ENCODE measurements at regions not wholly inside any gene's neighbourhood (a gene's known extent, or its start where the extent isn't known, plus 50 kb on each side); places are given as distances from the start of the nearest gene placed in this dataset.
"Not testable (repeated sequence)": the region's sequence is repeated elsewhere in the genome, so short reads cannot be mapped to it uniquely, and the experiment has no call there.

DNA sequence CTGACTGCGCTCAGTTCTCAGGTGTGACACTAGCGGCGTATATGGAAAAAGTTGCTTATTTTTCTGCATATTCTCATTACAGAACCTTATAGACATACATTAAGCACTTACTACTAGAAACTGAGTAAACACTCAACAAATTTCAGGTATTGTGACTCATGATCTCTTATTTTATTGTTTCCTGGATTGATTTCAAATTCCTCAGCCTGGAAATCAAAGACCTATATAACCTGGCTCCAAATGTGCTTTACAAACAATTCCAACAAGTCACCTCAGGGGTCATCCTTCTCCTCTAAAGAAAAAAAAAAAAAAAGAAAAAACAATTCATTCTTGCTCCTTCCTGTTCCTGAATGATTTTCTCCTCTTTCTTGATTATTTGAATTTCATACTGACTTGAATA, 152.3 kb downstream of the ADAM29 start:
- CTCF ChIA-PET = no interaction called here
- no peak for TF ChIP-seq FOXK2 (IDR thresholded peaks at IDR 0.05)
- TF ChIP-seq LEF1 (IDR thresholded peaks at IDR 0.05; ENCODE audit: borderline replicate concordance) = no peak
- no peak for TF ChIP-seq SP1 (IDR thresholded peaks at IDR 0.05)
- TF ChIP-seq FOXM1 (IDR thresholded peaks at IDR 0.05; ENCODE audit: borderline replicate concordance) = no peak
- DNase-seq (ENCODE audit: extremely low spot score) = no peak
- POLR2A ChIA-PET = no interaction called here

DNA sequence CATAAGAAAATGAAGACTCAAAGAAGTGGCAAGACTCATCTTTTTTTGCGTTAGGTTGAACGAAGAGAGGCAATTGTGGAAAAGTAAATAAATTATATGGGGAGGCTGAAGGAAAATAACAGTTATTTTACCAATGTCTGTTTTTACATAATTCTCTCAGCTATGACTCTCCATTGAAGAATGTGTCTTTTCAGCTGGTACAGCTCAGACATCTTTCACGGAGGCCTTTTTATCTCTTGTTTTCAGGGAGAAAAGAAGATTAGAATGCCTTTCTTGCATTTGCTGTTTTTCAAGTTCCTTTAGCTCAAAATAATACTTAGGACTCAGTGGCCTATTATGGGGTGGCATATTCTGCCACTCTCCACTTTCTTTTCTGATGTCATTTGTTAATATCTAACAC, 153.0 kb downstream of the ADAM29 start:
- ChIA-PET POLR2A (no interaction called here), CTCF (no interaction called here)
- no peak for DNase-seq (ENCODE audit: extremely low spot score)
- TF ChIP-seq HDGF (IDR thresholded peaks at IDR 0.05; ENCODE audit: borderline replicate concordance) (no peak), FOXK2 (IDR thresholded peaks at IDR 0.05) (no peak), SP1 (IDR thresholded peaks at IDR 0.05) (no peak), CTBP1 (IDR thresholded peaks at IDR 0.05; ENCODE audit: borderline replicate concordance) (no peak), NFRKB (IDR thresholded peaks at IDR 0.05) (no peak), L3MBTL2 (conservative IDR thresholded peaks at IDR 0.05) (no peak), BHLHE40 (IDR thresholded peaks at IDR 0.05; ENCODE audit: borderline replicate concordance) (no peak), ELF4 (IDR thresholded peaks at IDR 0.05) (no peak), TARDBP (IDR thresholded peaks at IDR 0.05) (no peak), ZNF384 (IDR thresholded peaks at IDR 0.05) (no peak)
- TF ChIP-seq, protein P1, sequence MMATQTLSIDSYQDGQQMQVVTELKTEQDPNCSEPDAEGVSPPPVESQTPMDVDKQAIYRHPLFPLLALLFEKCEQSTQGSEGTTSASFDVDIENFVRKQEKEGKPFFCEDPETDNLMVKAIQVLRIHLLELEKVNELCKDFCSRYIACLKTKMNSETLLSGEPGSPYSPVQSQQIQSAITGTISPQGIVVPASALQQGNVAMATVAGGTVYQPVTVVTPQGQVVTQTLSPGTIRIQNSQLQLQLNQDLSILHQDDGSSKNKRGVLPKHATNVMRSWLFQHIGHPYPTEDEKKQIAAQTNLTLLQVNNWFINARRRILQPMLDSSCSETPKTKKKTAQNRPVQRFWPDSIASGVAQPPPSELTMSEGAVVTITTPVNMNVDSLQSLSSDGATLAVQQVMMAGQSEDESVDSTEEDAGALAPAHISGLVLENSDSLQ (IDR thresholded peaks at IDR 0.05) = no peak

DNA sequence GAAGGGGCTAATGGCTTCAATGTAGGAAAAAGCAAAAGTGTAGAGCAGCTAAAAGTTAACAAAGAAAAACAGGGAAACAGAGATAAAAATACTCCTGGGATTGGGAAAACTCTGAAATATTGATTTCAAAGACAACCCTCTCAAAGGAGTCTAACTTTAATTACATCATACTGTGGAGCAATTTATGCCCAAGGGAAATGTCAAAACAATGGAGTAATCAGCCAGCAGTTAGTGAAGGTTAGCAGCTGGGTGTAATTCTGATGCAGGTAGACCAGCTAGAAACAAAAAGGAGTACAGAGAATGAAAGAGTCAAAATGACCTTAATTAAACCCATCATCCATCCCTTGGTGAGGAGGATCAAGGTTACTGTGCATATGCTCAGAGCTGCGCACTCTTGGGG, 169.0 kb downstream of the ADAM29 start:
- ChIA-PET CTCF (no interaction called here), POLR2A (no interaction called here)
- no peak for DNase-seq (ENCODE audit: extremely low spot score)
- TF ChIP-seq NFRKB (IDR thresholded peaks at IDR 0.05) (no peak), SP1 (IDR thresholded peaks at IDR 0.05) (no peak), ELF4 (IDR thresholded peaks at IDR 0.05) (no peak), CTBP1 (IDR thresholded peaks at IDR 0.05; ENCODE audit: borderline replicate concordance) (no peak), ZNF384 (IDR thresholded peaks at IDR 0.05) (no peak), FOXM1 (IDR thresholded peaks at IDR 0.05; ENCODE audit: borderline replicate concordance) (no peak), BHLHE40 (IDR thresholded peaks at IDR 0.05; ENCODE audit: borderline replicate concordance) (no peak), FOXA1 (IDR thresholded peaks at IDR 0.05) (no peak)

DNA sequence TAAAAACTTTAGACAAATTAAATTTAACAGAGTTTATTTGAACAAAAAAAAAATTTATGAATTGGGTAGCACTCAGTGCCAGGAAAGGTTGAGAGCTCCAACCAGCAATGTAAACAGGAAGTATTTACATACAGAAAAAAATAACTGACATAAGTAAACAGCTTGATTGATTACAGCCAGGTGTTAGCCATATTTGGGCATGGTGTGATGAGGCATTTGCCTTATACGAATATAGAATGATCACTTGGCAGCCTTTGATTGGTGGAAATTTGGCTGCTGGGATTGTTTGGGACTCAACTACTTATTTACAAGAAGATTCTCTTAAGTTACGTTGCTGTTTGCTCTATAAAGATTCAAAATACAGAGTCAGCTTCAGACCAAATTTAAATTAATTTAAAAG, 172.0 kb downstream of the ADAM29 start:
- no peak for DNase-seq (ENCODE audit: extremely low spot score)
- ChIA-PET CTCF (no interaction called here), POLR2A (no interaction called here)
- TF ChIP-seq SP1 (IDR thresholded peaks at IDR 0.05) = no peak
- TF ChIP-seq HDGF (IDR thresholded peaks at IDR 0.05; ENCODE audit: borderline replicate concordance) = no peak
- TF ChIP-seq ARNT (IDR thresholded peaks at IDR 0.05) = no peak
- TF ChIP-seq ZNF384 (IDR thresholded peaks at IDR 0.05) = no peak
- TF ChIP-seq ELF4 (IDR thresholded peaks at IDR 0.05) = no peak
- TF ChIP-seq NFRKB (IDR thresholded peaks at IDR 0.05) = no peak
- TF ChIP-seq, protein P1 (IDR thresholded peaks at IDR 0.05) = no peak
- TF ChIP-seq BHLHE40 (IDR thresholded peaks at IDR 0.05; ENCODE audit: borderline replicate concordance) = no peak
- TF ChIP-seq FOXK2 (IDR thresholded peaks at IDR 0.05) = no peak
- TF ChIP-seq L3MBTL2 (conservative IDR thresholded peaks at IDR 0.05) = no peak
- TF ChIP-seq TARDBP (IDR thresholded peaks at IDR 0.05) = no peak
- no peak for TF ChIP-seq FOXA1 (IDR thresholded peaks at IDR 0.05)

DNA sequence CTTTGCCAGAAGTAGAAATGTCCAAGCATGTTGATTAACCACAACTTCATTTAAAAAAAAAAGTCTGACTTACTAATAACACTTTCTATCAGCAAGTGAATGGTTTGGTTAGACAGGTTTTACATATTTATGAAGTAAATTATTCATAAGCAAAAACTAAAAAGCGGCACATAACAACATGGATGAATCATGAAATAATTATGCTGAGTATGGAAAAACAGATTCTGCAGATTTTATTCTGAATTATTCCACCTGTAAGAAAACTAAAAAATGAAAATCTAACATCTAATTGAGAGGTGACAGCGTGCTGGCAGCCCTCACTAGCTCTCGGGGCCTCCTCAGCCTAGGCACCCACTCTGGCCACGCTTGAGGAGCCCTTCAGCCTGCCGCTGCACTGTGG, 173.5 kb downstream of the ADAM29 start:
- no peak for DNase-seq (ENCODE audit: extremely low spot score)
- TF ChIP-seq L3MBTL2 (conservative IDR thresholded peaks at IDR 0.05) = no peak
- no peak for TF ChIP-seq ELF4 (IDR thresholded peaks at IDR 0.05)
- no peak for TF ChIP-seq CTBP1 (IDR thresholded peaks at IDR 0.05; ENCODE audit: borderline replicate concordance)
- TF ChIP-seq TARDBP (IDR thresholded peaks at IDR 0.05) = no peak
- no peak for TF ChIP-seq NFRKB (IDR thresholded peaks at IDR 0.05)
- TF ChIP-seq ARNT (IDR thresholded peaks at IDR 0.05) = no peak
- TF ChIP-seq, protein P1 (IDR thresholded peaks at IDR 0.05) = no peak
- TF ChIP-seq SP1 (IDR thresholded peaks at IDR 0.05) = no peak
- TF ChIP-seq HDGF (IDR thresholded peaks at IDR 0.05; ENCODE audit: borderline replicate concordance) = no peak
- TF ChIP-seq SUZ12 (IDR thresholded peaks at IDR 0.05) = no peak
- CTCF ChIA-PET = no interaction called here
- POLR2A ChIA-PET = no interaction called here

DNA sequence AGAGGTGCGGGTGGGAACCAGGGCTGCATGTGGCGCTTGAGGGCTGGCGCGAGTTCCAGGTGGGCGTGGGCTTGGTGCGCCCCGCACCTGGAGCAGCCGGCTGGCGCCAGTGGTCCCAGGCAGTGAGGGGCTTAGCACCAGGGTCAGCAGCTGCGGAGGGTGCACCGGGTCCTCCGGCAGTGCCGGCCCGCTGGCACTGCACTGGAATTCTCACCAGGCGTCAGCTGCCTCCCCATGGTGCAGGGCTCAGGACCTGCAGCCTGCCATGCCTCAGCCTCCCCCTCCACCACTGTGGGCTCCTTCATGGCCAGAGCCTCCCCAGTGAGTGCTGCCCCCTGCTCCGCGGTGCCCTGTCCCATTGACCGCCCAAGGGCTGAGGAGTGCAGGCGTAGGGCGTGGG, 174.0 kb downstream of the ADAM29 start:
- POLR2A ChIA-PET = no interaction called here
- TF ChIP-seq CTBP1 (IDR thresholded peaks at IDR 0.05; ENCODE audit: borderline replicate concordance) (no peak), SUZ12 (IDR thresholded peaks at IDR 0.05) (no peak), NFRKB (IDR thresholded peaks at IDR 0.05) (no peak), HDGF (IDR thresholded peaks at IDR 0.05; ENCODE audit: borderline replicate concordance) (no peak), ELF4 (IDR thresholded peaks at IDR 0.05) (no peak)
- TF ChIP-seq, protein P1 (IDR thresholded peaks at IDR 0.05) = no peak
- CTCF ChIA-PET = no interaction called here
- DNase-seq (ENCODE audit: extremely low spot score) = no peak

DNA sequence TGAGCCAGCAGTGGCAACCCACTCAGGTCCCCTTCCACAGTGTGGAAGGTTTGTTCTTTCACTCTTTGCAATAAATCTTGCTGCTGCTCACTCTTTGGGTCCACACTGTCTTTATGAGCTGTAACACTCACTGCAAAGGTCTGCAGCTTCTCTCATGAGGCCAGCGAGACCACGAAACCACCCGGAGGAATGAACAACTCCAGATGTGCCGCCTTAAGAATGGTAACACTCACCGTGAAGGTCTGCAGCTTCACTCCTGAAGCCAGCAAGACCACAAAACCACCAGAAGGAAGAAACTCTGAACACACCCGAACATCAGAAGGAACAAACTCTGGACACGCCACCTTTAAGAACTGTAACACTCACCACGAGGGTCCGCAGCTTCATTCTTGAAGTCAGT, 174.9 kb downstream of the ADAM29 start:
- POLR2A ChIA-PET; CTCF ChIA-PET; DNase-seq (ENCODE audit: extremely low spot score): not testable (repeated sequence)
